SU-DHL-6 (cell line): ENCODE measurements at regions not wholly inside any gene's neighbourhood (a gene's known extent, or its start where the extent isn't known, plus 50 kb on each side); places are given as distances from the start of the nearest gene placed in this dataset.

Source experiments
- H2AFZ ChIP-seq: fragments of 200-600 bp; sonication (generic); 2 replicates; pipeline ENCODE4 v1.6.1; 2014; ENCODE audit warnings: low read depth, mild to moderate bottlenecking, moderate library complexity, mixed read lengths, antibody characterized with exemption, low read length; ENCODE audit not compliant: severe bottlenecking
- H3F3A ChIP-seq: fragments of 200-600 bp; shearing (Covaris generic); 2 replicates; pipeline ENCODE4 v1.6.0; 2016; ENCODE audit warnings: antibody characterized with exemption, mild to moderate bottlenecking; ENCODE audit not compliant: insufficient read depth
- H3K27ac ChIP-seq: fragments of 200-600 bp; sonication (generic); 2 replicates; pipeline ENCODE4 v1.5.1; 2016; ENCODE audit warnings: low read depth, mild to moderate bottlenecking, low read length, moderate library complexity, mixed read lengths
- H3K27me3 ChIP-seq: fragments of 200-600 bp; sonication (generic), shearing (Covaris generic); 2 replicates; pipeline ENCODE4 v1.6.0; 2014; ENCODE audit warnings: mild to moderate bottlenecking, low read length
- H3K36me3 ChIP-seq: fragments of 200-600 bp; sonication (generic); 2 replicates; pipeline ENCODE4 v1.6.1; 2014; ENCODE audit warnings: mild to moderate bottlenecking, low read length, mixed read lengths
- H3K4me2 ChIP-seq: fragments of 300-600, 200-600 bp; shearing (Covaris generic), sonication (generic); 2 replicates; pipeline ENCODE4 v1.6.0; 2014; ENCODE audit warnings: low read length, low read depth, mild to moderate bottlenecking; ENCODE audit not compliant: poor library complexity, severe bottlenecking
- H3K4me3 ChIP-seq: fragments of 200-600 bp; sonication (generic); 2 replicates; pipeline ENCODE4 v1.5.1; 2014; ENCODE audit warnings: antibody characterized with exemption, low read length, mild to moderate bottlenecking, mixed read lengths; ENCODE audit not compliant: insufficient read depth, poor library complexity, severe bottlenecking
- H3K79me2 ChIP-seq: fragments of 200-600 bp; sonication (generic); 2 replicates; pipeline ENCODE4 v1.6.1; 2014; ENCODE audit warnings: mild to moderate bottlenecking, low read length, moderate library complexity; ENCODE audit not compliant: insufficient read depth
- H3K9ac ChIP-seq: fragments of 200-600 bp; sonication (generic); 2 replicates; pipeline ENCODE4 v1.7.0; 2014; ENCODE audit warnings: mild to moderate bottlenecking, low read length
- H3K9me2 ChIP-seq: fragments of 200-600 bp; sonication (generic); replicated peaks from 2 replicates; pipeline ENCODE4 v1.6.1; 2014; ENCODE audit warnings: low read length; ENCODE audit not compliant: insufficient read depth
- H3K9me3 ChIP-seq: fragments of 200-600 bp; sonication (generic); 2 replicates; pipeline ENCODE4 v1.6.1; 2014; ENCODE audit warnings: low read length, mixed read lengths; ENCODE audit not compliant: insufficient read depth
- H4K20me1 ChIP-seq: fragments of 200-600 bp; sonication (generic); 2 replicates; pipeline ENCODE4 v1.6.1; 2014; ENCODE audit warnings: low read depth, mild to moderate bottlenecking, antibody characterized with exemption, low read length, moderate library complexity, mixed read lengths
- CTCF ChIP-seq: fragments of 200-600 bp; sonication (generic); IDR thresholded peaks from one replicate; pipeline ENCODE4 v1.5.1; 2017; ENCODE audit warnings: antibody characterized with exemption, mild to moderate bottlenecking, low read length, moderate library complexity; ENCODE audit not compliant: insufficient read depth, poor library complexity, severe bottlenecking
- EZH2phosphoT487 ChIP-seq: fragments of 200-600 bp; sonication (generic), shearing (Covaris generic); conservative IDR thresholded peaks from 2 replicates; pipeline ENCODE4 v1.6.1; 2018; ENCODE audit warnings: mild to moderate bottlenecking, antibody characterized with exemption, low read length, moderate library complexity, mixed read lengths

DNA sequence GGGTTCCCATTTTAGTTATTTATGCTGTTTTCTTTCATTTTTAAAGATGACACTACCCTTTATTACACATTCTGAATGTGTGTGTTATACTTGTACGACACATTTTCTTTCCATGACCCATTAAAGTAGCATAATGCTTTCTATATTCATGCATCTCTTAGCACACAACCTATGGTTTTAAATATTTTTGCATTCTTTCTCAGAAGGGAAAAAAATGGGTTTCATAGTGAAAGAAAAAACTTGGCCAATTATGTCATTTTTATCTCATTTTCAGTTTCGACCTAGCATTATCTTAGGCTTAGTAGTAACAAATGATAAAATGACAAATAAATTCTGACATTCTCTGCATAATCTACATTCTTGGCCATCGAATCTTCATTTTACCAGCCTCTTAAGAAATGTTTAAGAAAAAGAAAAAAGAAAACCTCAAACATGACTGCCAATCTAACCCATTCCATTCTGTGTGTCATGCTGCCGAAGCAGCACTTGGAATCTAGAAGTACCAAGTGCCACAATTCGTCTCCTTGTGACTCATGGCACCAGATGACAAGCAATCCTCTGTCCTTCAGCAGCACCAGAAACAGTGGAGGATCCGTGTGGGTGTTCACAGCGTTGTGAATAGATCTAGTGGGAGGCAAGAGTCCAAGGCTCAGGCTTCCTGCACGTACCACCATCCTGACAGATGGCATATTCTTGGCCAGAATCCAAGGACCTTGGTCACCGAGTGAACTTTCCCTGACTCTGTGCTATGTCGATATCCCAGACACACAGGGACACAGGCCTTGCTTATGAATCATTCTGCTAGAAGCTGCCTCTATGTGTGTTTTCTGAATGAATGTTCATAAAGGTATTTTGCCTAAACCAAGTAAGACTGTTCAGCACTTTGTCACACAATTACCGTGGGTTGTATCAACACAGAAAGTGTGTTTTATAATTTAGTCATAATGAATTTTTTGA is 502.7 kb downstream of the NR2F1-AS1 start:
- Histone ChIP-seq H3K9me3 (no peaks in the 10 kb centered on the region), H3K4me2 (no peak overlapping the region), H3K9ac (no peak overlapping the region)

GRCh38 chr5:93076566-93076965 is 504.5 kb downstream of the NR2F1-AS1 start:
- no peak overlapping the region for H3K9ac ChIP-seq
- no peaks in the 10 kb centered on the region for H3K9me3 ChIP-seq
- no peaks in the 10 kb centered on the region for H3K36me3 ChIP-seq
- no peak overlapping the region for H2AFZ ChIP-seq
- no peak for TF ChIP-seq CTCF
- no peaks in the 10 kb centered on the region for H4K20me1 ChIP-seq
- H3K27ac ChIP-seq = no peak overlapping the region
- no peak overlapping the region for H3K4me3 ChIP-seq
- H3K27me3 ChIP-seq = no peaks in the 10 kb centered on the region
- H3F3A ChIP-seq = no peaks in the 10 kb centered on the region
- H3K9me2 ChIP-seq = no peaks in the 10 kb centered on the region
- H3K4me2 ChIP-seq = no peak overlapping the region
- no peaks in the 10 kb centered on the region for H3K79me2 ChIP-seq

More for the DNA sequence above, 502.7 kb downstream of the NR2F1-AS1 start:
- H3K9me2 ChIP-seq = no peaks in the 10 kb centered on the region
- no peaks in the 10 kb centered on the region for H3K27me3 ChIP-seq
- TF ChIP-seq EZH2phosphoT487 (no peak), CTCF (no peak)
- no peak overlapping the region for H2AFZ ChIP-seq
- H3F3A ChIP-seq = no peaks in the 10 kb centered on the region
- no peaks in the 10 kb centered on the region for H4K20me1 ChIP-seq
- H3K27ac ChIP-seq = no peak overlapping the region
- H3K36me3 ChIP-seq = no peaks in the 10 kb centered on the region
- no peak overlapping the region for H3K4me3 ChIP-seq
- no peaks in the 10 kb centered on the region for H3K79me2 ChIP-seq

DNA sequence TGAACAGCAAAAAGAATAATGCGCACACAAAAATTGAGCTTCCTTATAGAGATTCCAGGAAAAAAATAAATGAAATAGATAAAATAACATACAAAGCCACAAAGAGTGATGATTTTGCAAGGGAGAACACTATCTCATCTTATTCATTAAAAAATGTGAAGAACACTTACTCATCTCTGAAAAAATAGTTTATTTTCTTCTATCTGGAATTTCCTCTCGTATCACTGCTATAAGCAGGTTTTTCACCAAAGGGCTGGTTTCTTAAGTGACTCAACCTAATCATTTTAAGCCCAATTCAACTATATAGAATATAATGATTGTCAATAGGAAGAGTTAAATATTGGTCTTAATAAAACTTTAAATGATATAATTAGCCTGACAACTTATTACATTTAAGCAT is 504.9 kb downstream of the NR2F1-AS1 start:
- Histone ChIP-seq H3K4me2 (no peak overlapping the region), H3K9me2 (no peaks in the 10 kb centered on the region), H2AFZ (no peak overlapping the region), H4K20me1 (no peaks in the 10 kb centered on the region), H3K79me2 (no peaks in the 10 kb centered on the region), H3K27ac (no peak overlapping the region), H3K9me3 (no peaks in the 10 kb centered on the region), H3K36me3 (no peaks in the 10 kb centered on the region), H3K4me3 (no peak overlapping the region), H3K27me3 (no peaks in the 10 kb centered on the region), H3K9ac (no peak overlapping the region), H3F3A (no peaks in the 10 kb centered on the region)
- TF ChIP-seq CTCF = no peak
- TF ChIP-seq EZH2phosphoT487 = no peak
